ENCODE measurements at regions not wholly inside any gene's neighbourhood (a gene's known extent, or its start where the extent isn't known, plus 50 kb on each side); places are given as distances from the start of the nearest gene placed in this dataset.
"Not testable (repeated sequence)": the region's sequence is repeated elsewhere in the genome, so short reads cannot be mapped to it uniquely, and the experiment has no call there.

DNA sequence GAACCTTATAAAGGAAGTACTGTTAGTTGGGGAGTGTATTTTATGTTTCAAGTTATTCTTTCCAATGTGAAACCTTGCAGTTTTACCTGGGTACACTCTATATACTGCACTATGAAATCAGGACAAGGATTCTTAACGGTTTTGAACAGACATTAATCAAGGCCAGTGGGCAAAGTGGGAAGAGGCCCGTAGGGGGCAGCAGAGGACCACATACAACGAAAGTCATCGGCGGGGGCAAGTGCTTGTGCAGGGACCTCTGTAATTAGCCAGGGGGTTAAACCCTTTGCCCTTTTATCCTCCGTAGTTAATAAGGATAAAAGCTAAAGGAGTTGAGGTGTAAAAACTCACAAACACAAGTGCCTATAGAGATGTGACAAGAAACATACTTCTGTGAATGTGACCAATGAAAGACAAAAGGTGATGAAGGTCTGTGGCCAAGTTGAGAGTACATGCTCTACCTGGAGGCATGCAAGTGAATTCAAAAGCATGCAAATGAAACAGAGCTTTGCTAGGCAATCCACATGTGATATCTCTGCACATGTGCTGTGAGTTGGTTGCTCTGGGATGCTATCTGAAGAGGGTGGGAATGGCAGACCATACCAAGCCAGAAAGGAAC, 392.7 kb upstream of the MAN1A1 start:
- DNase-seq (ENCODE audit: low read depth) = peak; percentile 67

DNA sequence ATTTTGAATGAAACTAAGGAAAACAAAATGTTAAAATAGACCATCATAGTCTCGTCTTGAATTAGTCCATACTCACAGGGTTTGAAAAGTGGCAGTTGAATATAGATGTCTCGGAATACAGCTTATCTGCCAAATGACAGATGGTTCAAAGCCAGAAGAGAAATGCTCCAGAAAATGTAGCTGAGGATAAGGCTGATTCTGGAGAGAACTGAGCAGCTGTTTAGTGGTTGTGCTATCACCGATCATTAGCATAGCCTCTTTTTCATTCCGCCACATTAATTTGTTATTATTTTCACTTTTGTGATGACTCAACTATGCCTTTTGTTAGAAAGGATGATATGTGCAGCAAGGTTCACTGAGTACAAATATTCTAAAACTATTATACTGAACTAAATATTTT, 390.2 kb upstream of the MAN1A1 start:
- DNase-seq (ENCODE audit: low read depth) = peak; percentile 46

DNA sequence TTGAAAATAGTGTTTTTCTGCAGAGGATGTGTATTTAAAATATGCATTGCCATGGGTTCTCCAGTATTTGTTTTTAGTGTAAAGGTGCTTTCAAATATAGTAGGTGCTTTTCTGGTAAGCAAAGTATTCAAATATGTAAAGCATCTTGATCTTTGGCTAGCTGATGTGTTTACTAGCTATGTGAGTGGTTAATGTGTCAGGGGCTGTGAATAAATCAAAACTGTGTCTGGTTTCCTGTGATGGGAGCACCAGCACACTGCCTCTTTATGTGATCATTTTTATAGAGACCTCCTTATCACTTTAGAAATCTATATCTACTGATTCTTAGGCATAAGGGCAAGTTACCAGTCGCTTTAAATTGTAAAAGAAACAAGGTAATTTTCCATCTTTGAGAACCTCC, 388.9 kb upstream of the MAN1A1 start:
- peak; percentile 13 for DNase-seq (ENCODE audit: low read depth)

DNA sequence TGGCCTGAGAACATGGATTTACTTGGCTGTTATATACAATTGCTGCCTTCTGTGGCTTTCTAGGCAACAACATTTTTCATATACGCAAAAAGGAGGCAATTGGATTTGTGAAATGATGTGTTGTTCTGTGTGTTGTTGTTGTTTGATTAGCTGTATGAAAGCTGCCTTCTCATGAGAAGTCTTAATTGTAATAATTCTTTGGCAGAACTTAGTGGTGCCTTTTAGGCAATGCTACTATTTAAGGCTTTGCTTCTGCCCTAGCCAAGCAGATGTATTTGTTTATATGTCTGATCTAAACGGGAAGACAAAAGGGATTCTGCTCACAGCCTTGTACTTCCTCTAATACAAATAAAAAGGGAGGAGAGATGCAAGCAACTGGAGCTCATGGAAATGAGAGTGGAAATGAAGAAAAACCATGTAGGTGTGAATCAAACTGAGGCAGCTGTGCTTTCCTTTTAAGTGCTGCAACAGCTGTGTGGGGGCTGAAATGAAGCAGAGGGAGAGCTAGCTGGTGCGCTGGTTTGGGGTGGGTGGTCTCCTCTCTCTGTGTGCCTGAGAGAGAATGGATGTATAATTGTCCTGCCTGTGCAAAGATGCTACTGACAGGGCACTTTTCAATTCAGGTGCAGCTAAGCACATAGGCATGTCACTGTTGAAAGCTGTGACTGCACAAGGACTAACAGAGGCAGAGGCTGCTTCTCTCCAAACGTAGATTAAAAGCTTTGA, 386.9 kb upstream of the MAN1A1 start:
- no peak for DNase-seq (ENCODE audit: low read depth)

DNA sequence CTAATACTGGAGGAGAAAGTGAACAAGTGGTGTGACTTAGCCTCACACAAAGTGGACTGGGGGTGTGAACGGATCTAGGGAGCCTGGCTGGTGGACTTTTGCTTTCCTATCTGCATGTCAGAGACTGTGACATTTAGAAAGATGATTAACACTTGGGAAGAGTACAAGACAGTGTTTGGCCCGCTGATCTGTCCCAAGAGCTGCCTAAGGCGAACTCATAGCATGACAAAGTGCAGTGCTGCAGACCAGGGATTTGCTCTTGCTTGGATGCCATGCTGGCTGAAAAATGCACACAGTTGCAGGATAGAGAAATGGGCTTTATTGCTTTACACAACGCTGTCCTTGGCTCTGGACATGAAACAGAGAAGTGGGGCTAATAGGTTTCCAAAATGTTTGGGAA, 386.0 kb upstream of the MAN1A1 start:
- no peak for DNase-seq (ENCODE audit: low read depth)

DNA sequence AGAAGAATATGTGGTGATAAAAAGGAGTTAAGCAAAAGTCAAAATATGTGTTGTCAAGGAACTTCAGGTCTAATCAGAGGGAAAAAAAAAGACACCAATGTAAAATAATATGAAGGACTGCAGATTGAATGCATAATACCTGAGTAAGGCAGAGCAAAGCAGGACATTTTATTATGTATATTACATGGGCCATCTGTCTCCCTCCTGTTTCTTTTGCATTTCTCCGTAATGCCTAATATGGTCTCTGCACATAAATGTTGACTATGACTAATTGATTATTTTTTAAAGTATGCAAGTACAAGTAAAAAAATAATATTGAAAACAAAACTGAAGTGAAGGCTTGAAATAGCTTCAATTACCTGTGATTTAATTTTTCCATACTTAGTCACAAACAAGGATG, 384.7 kb upstream of the MAN1A1 start:
- no peak for DNase-seq (ENCODE audit: low read depth)

DNA sequence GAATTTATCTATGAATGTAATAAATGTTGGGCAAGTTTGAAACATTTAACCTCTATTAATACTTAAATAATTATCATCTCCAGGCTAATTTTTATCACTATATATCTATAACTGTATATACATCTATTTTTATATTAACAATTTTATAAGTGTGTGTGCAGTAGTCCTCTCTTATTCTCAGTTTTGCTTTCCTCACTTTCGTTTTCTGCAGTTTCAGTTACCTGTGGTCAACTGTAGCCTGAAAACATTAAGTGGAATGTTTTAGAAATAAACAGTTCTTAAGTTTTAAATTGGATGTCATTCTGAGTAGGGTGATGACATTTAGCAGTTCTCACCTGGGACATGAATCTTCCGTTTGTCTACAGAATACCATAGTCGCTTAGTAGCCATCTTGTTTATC, 379.4 kb upstream of the MAN1A1 start:
- DNase-seq (ENCODE audit: low read depth) = no peak

DNA sequence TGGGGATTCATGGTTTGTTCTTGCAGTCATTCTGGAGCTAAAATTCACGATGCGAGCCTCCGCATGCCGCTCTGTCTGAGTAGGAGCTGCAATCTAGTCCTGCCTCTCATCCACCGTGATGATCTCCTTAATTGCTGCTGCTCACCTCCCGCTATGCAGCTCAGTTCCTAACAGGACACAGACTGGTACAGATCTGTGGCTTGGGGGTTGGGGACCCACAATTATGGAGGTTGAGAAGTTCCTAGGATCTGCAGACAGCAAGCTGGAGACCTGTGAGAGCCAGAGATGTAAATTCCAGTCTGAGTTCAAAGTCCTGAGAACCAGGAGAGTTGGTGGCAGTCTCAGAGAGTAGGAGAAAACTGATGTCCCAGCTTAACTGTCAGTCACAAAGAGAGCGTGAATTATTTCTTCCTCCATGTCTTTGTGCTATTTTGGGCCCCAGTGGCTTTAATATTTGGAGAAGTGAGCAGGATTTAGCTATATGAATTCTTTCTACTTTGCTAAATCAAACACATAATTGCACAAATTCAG, 378.7 kb upstream of the MAN1A1 start:
- DNase-seq (ENCODE audit: low read depth) = no peak

DNA sequence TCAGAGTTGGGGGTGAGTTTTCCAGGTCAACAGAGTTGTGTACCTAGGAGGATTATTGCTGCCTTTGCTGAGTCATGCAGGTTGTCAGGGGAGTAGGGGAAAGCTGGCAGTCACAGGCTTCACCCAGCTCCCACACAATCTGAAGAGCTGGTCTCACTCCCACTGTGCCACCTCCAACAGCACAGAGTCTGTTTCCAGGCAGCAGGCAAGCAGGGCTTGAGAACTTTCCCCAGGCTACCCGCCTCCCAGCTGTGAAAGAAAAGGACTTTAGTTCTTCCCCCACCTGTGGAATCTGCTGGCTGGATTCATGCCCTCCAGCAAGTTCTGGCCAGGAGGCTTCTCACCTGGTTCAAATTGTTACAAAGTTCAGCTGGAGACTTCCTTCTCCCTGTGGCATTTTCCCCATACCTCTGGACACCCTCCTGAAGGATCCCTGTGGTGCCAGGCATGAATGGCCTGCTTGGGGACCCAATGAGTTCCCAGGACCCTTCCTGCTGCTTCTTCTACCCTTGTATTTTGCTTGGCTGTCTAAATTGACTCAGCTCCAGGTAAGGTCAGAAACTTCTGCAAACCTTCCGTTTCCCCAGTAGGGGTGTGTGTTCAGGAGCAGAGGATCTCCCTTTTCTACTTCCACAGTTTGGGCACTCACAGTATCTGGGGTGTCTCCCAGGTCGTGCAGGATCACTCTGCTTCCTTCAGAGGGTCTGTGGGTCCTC, 378.1 kb upstream of the MAN1A1 start:
- DNase-seq (ENCODE audit: low read depth) = no peak

DNA sequence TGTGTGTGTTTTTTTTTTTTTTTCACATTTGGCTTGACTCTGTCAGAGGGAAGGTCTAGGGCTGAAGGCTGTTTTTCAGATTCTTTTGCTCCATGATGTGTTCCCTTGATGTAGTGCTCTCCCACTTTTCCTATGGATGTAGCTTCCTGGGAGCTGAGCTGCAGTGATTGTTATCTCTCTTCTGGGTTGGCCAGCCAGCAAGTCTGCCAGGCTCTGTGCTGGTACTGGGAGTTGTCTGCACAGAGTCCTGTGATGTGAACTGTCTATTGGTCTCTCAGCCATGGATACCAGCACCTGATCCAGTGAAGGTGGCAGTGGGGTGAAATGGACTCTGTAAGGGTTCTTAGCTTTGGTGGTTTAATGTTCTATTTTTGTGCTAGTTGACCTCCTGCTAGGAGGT, 377.4 kb upstream of the MAN1A1 start:
- not testable (repeated sequence) for DNase-seq (ENCODE audit: low read depth)

DNA sequence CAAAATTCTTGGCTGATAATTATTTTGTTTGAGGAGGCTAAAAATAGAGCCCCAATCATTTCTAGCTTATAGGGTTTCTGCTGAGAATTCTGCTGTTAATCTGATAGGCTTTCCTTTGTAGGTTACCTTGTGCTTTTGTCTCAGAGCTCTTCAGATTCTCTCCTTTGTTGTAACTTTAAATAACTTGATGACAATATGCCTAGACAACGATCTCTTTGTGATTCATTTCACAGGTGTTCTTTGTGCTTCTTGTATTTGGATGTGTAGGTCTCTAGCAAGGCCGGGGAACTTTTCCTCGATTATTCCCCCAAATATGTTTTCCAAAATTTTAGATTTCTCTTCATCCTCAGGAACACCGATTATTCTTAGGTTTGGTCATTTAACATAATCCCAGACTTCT, 376.5 kb upstream of the MAN1A1 start:
- DNase-seq (ENCODE audit: low read depth) = no peak

DNA sequence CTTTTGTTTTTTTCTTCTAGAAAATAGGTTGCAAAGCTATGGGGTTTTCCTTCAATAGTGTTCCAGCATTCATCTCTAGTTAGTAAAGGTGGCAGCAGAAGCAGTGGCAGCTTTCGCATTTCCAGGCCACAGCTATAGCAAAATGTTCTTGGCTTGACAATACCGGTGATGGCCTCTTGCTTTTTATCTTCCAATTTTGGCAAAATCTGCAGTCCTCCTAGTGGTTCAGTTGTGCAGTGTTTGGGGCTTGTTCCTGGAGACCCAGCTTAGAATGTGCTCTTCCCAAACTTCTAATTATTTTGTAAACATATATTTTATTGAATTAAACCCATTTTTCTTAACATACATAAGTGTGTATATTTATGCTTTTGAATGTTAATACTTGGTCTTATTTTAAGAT, 370.6 kb upstream of the MAN1A1 start:
- DNase-seq (ENCODE audit: low read depth) = no peak

DNA sequence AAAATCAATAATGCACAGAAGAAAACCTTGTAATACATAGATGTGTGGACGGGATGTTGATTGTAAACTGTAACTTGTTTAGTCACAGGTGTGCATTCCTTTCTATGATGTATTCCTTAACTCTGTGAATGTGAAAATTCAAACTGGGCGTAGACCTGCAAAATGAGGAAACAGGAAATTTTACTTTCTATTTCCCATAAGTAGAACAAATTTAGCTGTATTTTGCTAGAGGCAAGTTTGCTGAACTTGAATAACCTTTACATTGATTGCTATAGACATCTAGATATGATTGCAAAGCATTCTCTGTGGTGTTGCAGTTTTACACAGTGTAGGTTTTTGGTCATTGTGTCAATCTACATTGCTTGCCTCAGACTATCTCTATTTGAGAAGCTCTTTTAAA, 368.4 kb upstream of the MAN1A1 start:
- DNase-seq (ENCODE audit: low read depth) = no peak

DNA sequence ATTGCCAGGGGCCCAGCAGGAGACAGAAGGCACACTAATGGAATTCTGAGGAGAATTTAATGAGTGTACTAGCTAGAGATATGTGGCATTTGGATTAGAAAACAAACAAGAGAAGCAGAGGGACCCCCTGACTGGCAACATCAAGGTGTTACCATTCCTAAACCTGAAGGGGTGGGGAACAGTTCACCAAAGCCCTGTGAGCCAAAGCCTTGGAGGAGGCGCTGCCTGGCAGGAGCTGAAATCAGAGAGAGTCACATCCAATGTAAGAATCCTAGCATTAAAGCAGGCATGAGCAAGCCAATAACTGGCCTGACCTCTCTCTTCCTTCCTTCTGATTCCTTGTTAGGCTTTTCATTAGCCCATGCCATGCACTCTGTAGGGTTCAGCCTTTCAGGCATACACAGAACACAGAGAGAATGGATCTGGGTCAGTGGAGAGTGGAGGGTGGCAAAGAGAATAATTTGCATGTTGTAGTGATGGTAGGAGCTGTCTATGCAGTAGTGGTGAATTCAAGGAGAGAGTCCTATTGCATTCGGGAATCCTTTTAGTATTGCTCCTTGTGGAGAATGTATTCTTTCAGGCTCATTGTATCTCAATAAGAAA, 367.2 kb upstream of the MAN1A1 start:
- no peak for DNase-seq (ENCODE audit: low read depth)

DNA sequence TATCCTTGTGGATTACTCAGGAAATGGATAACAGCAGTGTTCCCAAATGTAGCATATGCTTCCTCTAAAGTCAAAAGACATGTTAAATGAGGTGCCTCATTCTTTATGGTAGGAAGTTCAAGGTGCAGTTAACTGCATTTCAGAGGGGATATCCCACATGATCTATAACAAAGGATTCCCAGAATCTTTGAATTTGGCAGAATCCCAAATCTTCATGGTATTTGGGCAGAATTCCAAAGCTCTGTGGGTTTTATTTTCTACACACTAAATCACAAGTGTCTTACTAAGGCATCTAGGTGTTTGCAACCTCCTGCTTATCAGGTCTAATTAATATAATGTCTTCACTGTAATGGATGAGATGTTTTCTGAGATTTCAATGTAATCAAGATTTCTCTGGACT, 364.3 kb upstream of the MAN1A1 start:
- DNase-seq (ENCODE audit: low read depth) = no peak

DNA sequence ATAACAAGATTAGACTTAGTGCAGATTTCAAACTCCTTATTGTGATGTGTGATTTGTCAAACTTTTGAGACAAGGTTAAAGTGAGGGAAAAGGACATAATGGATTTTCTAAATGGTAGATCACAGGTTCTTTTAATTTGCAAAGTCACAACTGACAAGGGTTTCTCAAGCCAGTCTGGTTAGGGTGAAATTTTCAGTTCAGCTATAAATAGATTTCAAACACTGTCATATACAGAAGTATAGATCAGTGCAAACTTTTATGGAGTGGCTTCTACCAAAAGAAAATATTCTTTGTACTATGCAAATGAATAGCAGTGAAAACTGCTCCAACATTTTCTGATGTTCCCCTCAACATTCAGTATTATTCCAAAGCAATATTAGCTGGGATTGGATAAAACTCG, 337.1 kb upstream of the MAN1A1 start:
- no peak for DNase-seq (ENCODE audit: low read depth)

DNA sequence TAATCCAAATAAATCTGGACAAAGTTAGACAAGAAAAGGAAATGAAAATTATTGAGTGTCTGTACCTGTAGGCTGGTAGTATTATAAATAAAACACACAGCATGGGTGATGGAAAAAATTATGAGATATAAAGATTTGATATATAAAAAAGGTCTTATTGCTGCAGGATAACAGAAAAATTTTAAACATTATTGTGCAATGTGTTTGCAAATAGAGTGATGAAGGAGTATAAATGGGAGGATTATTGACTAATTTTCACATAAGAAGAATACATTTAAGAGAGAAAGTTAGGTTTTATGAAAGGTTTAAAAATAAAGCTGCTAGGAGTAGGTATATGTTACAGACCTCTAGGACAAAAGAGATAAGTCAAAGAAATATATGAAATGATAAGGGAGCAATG, 336.7 kb upstream of the MAN1A1 start:
- DNase-seq (ENCODE audit: low read depth) = no peak

DNA sequence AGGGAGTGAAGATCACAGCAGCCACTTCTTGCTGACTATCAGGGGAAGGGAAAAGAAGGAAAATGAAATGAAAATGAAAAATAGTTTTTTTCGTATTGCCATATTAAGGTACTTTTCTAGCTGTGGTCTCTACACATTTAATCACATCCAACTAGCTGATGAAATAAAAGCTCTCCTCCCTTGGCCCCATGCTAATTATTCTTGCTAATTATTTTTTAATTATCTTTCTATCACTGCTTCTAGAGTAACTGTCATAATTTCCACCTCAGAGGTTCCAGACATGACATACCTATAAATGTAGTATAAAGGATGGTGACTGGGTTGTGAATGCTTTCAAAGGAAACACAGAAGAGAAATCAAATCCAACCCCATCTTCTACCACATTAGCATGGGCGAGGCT, 334.1 kb upstream of the MAN1A1 start:
- no peak for DNase-seq (ENCODE audit: low read depth)

DNA sequence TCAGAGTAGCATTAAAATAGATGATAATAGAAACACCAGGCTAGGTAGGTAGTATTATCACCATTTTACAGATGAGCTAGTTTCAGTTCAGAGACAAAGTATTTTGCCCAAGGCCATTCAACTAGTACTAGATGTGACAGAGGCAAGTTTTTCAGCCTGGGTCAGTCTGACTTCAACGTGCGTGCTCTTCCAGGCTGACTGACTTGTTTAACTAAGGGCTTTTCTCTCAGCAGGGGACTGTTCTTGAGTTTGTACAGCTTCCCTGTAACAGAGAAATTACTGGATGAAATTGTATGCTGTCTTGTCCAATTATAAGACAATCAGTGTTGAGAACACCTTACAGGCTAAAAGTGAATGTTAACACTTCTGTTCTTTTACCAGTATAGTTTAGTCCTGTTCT, 333.5 kb upstream of the MAN1A1 start:
- no peak for DNase-seq (ENCODE audit: low read depth)

DNA sequence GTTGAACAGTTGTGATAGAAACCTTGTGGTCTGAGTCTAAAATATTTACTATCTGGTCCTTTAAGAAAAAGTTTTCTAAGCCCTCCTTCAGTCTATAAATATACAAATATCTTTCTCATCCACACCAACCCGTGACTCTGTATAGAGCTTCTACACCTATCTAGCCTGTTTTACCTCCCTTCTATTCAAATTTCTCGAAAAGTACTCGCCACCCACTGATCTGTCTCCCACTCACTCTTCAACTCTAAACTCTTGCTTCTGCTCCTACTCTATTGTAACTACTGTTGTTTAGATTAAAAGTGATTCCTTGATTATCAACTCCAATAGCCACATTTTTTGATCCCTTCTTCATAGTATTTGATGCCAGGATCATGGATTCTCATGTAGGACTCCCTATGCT, 329.4 kb upstream of the MAN1A1 start:
- DNase-seq (ENCODE audit: low read depth) = no peak

DNA sequence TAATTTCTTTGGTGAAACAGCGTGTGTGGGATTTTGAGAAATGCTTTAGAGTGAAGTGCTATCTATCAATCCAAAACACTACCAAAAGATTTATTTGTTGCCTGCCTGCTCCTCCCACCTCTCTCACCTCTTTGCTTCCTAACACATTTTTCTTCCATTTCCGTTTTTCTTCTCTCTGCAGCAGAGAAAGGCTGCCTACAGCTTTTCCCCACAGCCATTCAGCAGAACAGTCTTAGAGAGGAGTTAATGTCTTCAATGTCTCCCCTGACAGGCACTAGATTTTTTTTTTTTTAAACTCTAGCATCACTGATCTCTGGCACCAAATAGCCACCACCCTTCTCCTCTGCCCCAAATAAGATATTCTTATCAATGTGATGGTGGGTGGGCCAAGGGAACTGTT, 327.8 kb upstream of the MAN1A1 start:
- no peak for DNase-seq (ENCODE audit: low read depth)

DNA sequence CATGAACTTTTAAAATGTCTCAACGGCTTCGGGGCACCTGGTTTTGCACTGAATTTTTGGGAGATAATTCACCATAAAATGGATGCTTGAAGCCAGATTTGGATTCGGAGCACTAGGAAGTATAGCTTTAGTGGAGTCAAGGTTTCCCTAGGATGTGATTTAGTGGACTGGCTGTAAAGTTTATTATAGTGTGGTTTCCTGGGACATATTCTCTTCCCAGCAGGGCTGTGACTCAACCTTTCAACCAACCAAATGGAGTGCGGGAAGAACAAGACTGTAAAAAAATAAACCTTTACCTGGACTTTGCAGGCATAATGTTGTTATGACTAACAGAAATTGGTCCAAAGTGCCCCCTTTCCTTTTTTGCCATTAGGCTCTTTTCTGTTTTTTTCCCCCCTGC, 327.4 kb upstream of the MAN1A1 start:
- no peak for DNase-seq (ENCODE audit: low read depth)

Data from myocyte (in vitro differentiated cells).